ENCODE measurements at regions not wholly inside any gene's neighbourhood (a gene's known extent, or its start where the extent isn't known, plus 50 kb on each side); places are given as distances from the start of the nearest gene placed in this dataset.

GRCh38 chr11:11038782-11039181 lies 180.9 kb upstream of the ZBED5 start:
- DNase-seq, result no peak

- no peak for DNase-seq
These were observed 180.5 kb upstream of the ZBED5 start for GRCh38 chr11:11038352-11038751.

GRCh38 chr11:11036848-11037732 lies 179.2 kb upstream of the ZBED5 start:
- DNase-seq, result peak; percentile 28 to 68

GRCh38 chr11:11036185-11036847 lies 178.5 kb upstream of the ZBED5 start:
- no peak for DNase-seq

- no peak for DNase-seq
These were observed 177.5 kb upstream of the ZBED5 start for GRCh38 chr11:11035331-11035730.

- no peak for DNase-seq
These were observed 176.6 kb upstream of the ZBED5 start for GRCh38 chr11:11034476-11034875.

GRCh38 chr11:11032066-11032465 lies 174.2 kb upstream of the ZBED5 start:
- no peak for DNase-seq

GRCh38 chr11:11029027-11029426 lies 171.2 kb upstream of the ZBED5 start:
- DNase-seq, result no peak

GRCh38 chr11:11028017-11028692 lies 170.3 kb upstream of the ZBED5 start:
- peak; percentile 66 to 72 for DNase-seq

GRCh38 chr11:11027288-11027687 lies 169.4 kb upstream of the ZBED5 start:
- no peak for DNase-seq

GRCh38 chr11:11025087-11025486 lies 167.2 kb upstream of the ZBED5 start:
- no peak for DNase-seq

- DNase-seq, result peak in 1 of 2 donors; percentile 47
These were observed 164.4 kb upstream of the ZBED5 start for GRCh38 chr11:11022125-11022730.

GRCh38 chr11:11021563-11021962 lies 163.7 kb upstream of the ZBED5 start:
- no peak for DNase-seq

- no peak for DNase-seq
These were observed 162.9 kb upstream of the ZBED5 start for GRCh38 chr11:11020747-11021149.

GRCh38 chr11:11020219-11020726 lies 162.4 kb upstream of the ZBED5 start:
- no peak for DNase-seq

- no peak for DNase-seq
These were observed 159.1 kb upstream of the ZBED5 start for GRCh38 chr11:11016943-11017342.

- DNase-seq, result no peak
These were observed 158.2 kb upstream of the ZBED5 start for GRCh38 chr11:11016068-11016467.

GRCh38 chr11:11011617-11012016 lies 153.8 kb upstream of the ZBED5 start:
- DNase-seq, result no peak

GRCh38 chr11:11010624-11011127 lies 152.8 kb upstream of the ZBED5 start:
- DNase-seq, result peak; percentile 7 to 11

GRCh38 chr11:11009179-11009578 lies 151.3 kb upstream of the ZBED5 start:
- DNase-seq, result no peak

GRCh38 chr11:11004069-11004468 lies 146.2 kb upstream of the ZBED5 start:
- DNase-seq, result no peak

- DNase-seq, result no peak
These were observed 145.4 kb upstream of the ZBED5 start for GRCh38 chr11:11003226-11003625.

Data from CD4-positive, alpha-beta T cell treated with Interferon alpha-2 for 1 hour (primary cell).